ENCODE measurements at regions not wholly inside any gene's neighbourhood (a gene's known extent, or its start where the extent isn't known, plus 50 kb on each side); places are given as distances from the start of the nearest gene placed in this dataset.
"Not testable (repeated sequence)": the region's sequence is repeated elsewhere in the genome, so short reads cannot be mapped to it uniquely, and the experiment has no call there.

- no peak overlapping the region for H2AFZ ChIP-seq (ENCODE audit: low read depth, low read length)
Measured at GRCh38 chr3:181327349-181327748, 337.8 kb upstream of the DNAJC19 start.

GRCh38 chr3:181326637-181327223 lies 337.2 kb upstream of the DNAJC19 start:
- Histone ChIP-seq H3K9me2 (ENCODE audit: insufficient read depth, low read length) (no peaks in the 10 kb centered on the region), H4K20me1 (ENCODE audit: insufficient read depth) (no peaks in the 10 kb centered on the region), H3K36me3 (ENCODE audit: insufficient read depth, low read length) (no peaks in the 10 kb centered on the region), H3K9ac (ENCODE audit: low read length) (no peak overlapping the region), H2AFZ (ENCODE audit: low read depth, low read length) (no peak overlapping the region), H3F3A (ENCODE audit: insufficient read depth, low read length, poor library complexity, severe bottlenecking) (no peaks in the 10 kb centered on the region), H3K27me3 (ENCODE audit: insufficient read depth, low read depth, low read length) (no peaks in the 10 kb centered on the region), H3K27ac (ENCODE audit: low read length) (no peak overlapping the region), H3K4me2 (ENCODE audit: low read length) (no peak overlapping the region), H3K79me2 (replicated peaks; ENCODE audit: insufficient read depth, low read length) (peaks cover 22% of the 10 kb centered on the region), H3K9me3 (ENCODE audit: low read length) (no peaks in the 10 kb centered on the region), H3K4me3 (ENCODE audit: low read length) (no peak overlapping the region)
- no peak for TF ChIP-seq EZH2 (IDR thresholded peaks at IDR 0.05; ENCODE audit: borderline replicate concordance, insufficient read depth, low read length, poor library complexity, severe bottlenecking)
- TF ChIP-seq TAF1 (IDR thresholded peaks at IDR 0.05; ENCODE audit: low read depth) = no peak

More at GRCh38 chr3:181327349-181327748, 337.8 kb upstream of the DNAJC19 start:
- Histone ChIP-seq H3K4me2 (ENCODE audit: low read length) (no peak overlapping the region), H3K9me2 (ENCODE audit: insufficient read depth, low read length) (no peaks in the 10 kb centered on the region), H4K20me1 (ENCODE audit: insufficient read depth) (no peaks in the 10 kb centered on the region), H3K27ac (ENCODE audit: low read length) (no peak overlapping the region), H3K79me2 (replicated peaks; ENCODE audit: insufficient read depth, low read length) (peaks cover 22% of the 10 kb centered on the region), H3F3A (ENCODE audit: insufficient read depth, low read length, poor library complexity, severe bottlenecking) (no peaks in the 10 kb centered on the region), H3K27me3 (ENCODE audit: insufficient read depth, low read depth, low read length) (no peaks in the 10 kb centered on the region), H3K9ac (ENCODE audit: low read length) (no peak overlapping the region), H3K9me3 (ENCODE audit: low read length) (no peaks in the 10 kb centered on the region), H3K4me3 (ENCODE audit: low read length) (no peak overlapping the region), H3K36me3 (ENCODE audit: insufficient read depth, low read length) (no peaks in the 10 kb centered on the region)
- no peak for TF ChIP-seq REST (IDR thresholded peaks at IDR 0.05; ENCODE audit: borderline replicate concordance)

GRCh38 chr3:181324516-181324915 lies 335.0 kb upstream of the DNAJC19 start:
- not testable (repeated sequence) for H3K9me3 ChIP-seq (ENCODE audit: low read length); H3K4me2 ChIP-seq (ENCODE audit: low read length); H3K27me3 ChIP-seq (ENCODE audit: insufficient read depth, low read depth, low read length); H3K27ac ChIP-seq (ENCODE audit: low read length); H3K9me2 ChIP-seq (ENCODE audit: insufficient read depth, low read length); H3K36me3 ChIP-seq (ENCODE audit: insufficient read depth, low read length); H2AFZ ChIP-seq (ENCODE audit: low read depth, low read length); H3F3A ChIP-seq (ENCODE audit: insufficient read depth, low read length, poor library complexity, severe bottlenecking); H3K9ac ChIP-seq (ENCODE audit: low read length); H4K20me1 ChIP-seq (ENCODE audit: insufficient read depth); H3K4me3 ChIP-seq (ENCODE audit: low read length)
- peaks cover 19% of the 10 kb centered on the region for H3K79me2 ChIP-seq (replicated peaks; ENCODE audit: insufficient read depth, low read length)

GRCh38 chr3:181318321-181318720 lies 328.8 kb upstream of the DNAJC19 start:
- Histone ChIP-seq H3K9me2 (ENCODE audit: insufficient read depth, low read length) (no peaks in the 10 kb centered on the region), H3K9ac (ENCODE audit: low read length) (no peak overlapping the region), H3K9me3 (ENCODE audit: low read length) (no peaks in the 10 kb centered on the region), H2AFZ (ENCODE audit: low read depth, low read length) (no peak overlapping the region), H3K79me2 (replicated peaks; ENCODE audit: insufficient read depth, low read length) (peaks cover 32% of the 10 kb centered on the region), H4K20me1 (ENCODE audit: insufficient read depth) (no peaks in the 10 kb centered on the region), H3K36me3 (ENCODE audit: insufficient read depth, low read length) (no peaks in the 10 kb centered on the region), H3F3A (ENCODE audit: insufficient read depth, low read length, poor library complexity, severe bottlenecking) (peaks cover 9% of the 10 kb centered on the region), H3K27me3 (ENCODE audit: insufficient read depth, low read depth, low read length) (no peaks in the 10 kb centered on the region), H3K4me2 (ENCODE audit: low read length) (no peak overlapping the region), H3K27ac (ENCODE audit: low read length) (no peak overlapping the region), H3K4me3 (ENCODE audit: low read length) (no peak overlapping the region)
- no peak for TF ChIP-seq POLR2AphosphoS5 (IDR thresholded peaks at IDR 0.05)
- TF ChIP-seq SMC3 (conservative IDR thresholded peaks at IDR 0.05; ENCODE audit: poor library complexity) = no peak
- no peak for TF ChIP-seq EZH2 (IDR thresholded peaks at IDR 0.05; ENCODE audit: borderline replicate concordance, insufficient read depth, low read length, poor library complexity, severe bottlenecking)
- no peak for TF ChIP-seq EP300 (conservative IDR thresholded peaks at IDR 0.05; ENCODE audit: poor library complexity, severe bottlenecking)
- TF ChIP-seq TAF1 (IDR thresholded peaks at IDR 0.05; ENCODE audit: low read depth) = no peak
- no peak for TF ChIP-seq REST (IDR thresholded peaks at IDR 0.05; ENCODE audit: borderline replicate concordance)
- no peak for TF ChIP-seq RAD21 (conservative IDR thresholded peaks at IDR 0.05)
- TF ChIP-seq MXI1 (conservative IDR thresholded peaks at IDR 0.05; ENCODE audit: poor library complexity, severe bottlenecking) = no peak
- TF ChIP-seq CTCF (IDR thresholded peaks at IDR 0.05; ENCODE audit: poor library complexity, severe bottlenecking) = no peak

All from neural cell (in vitro differentiated cells).